Nephron progenitor cell (in vitro differentiated cells): ENCODE measurements at regions not wholly inside any gene's neighbourhood (a gene's known extent, or its start where the extent isn't known, plus 50 kb on each side); places are given as distances from the start of the nearest gene placed in this dataset.
A peak's percentile ranks its signal among the peaks of the same experiment; 100 is the strongest.
"Not testable (repeated sequence)": the region's sequence is repeated elsewhere in the genome, so short reads cannot be mapped to it uniquely, and the experiment has no call there.

Experiments used
- DNase-seq: peaks from one replicate; pipeline ENCODE4 v3.0.0; 2021
- H3K27ac Mint-ChIP-seq: 2 replicates; pipeline ENCODE4 v1.8.0; 2021; ENCODE audit warnings: mild to moderate bottlenecking, moderate library complexity, mixed read lengths
- H3K27me3 Mint-ChIP-seq: 2 replicates; pipeline ENCODE4 v1.8.0; 2021; ENCODE audit warnings: mild to moderate bottlenecking, low read depth, mixed read lengths; ENCODE audit not compliant: poor library complexity
- H3K36me3 Mint-ChIP-seq: 2 replicates; pipeline ENCODE4 v1.8.0; 2021; ENCODE audit warnings: low read depth, mixed read lengths
- H3K4me1 Mint-ChIP-seq: 2 replicates; pipeline ENCODE4 v1.8.0; 2021; ENCODE audit warnings: mixed read lengths
- H3K4me3 Mint-ChIP-seq: 2 replicates; pipeline ENCODE4 v1.8.0; 2021; ENCODE audit warnings: mild to moderate bottlenecking, moderate library complexity, mixed read lengths
- H3K9me3 Mint-ChIP-seq: 2 replicates; pipeline ENCODE4 v1.8.0; 2021; ENCODE audit warnings: mild to moderate bottlenecking, moderate library complexity, mixed read lengths
- CTCF ChIP-seq: fragments of 200-600 bp; sonication (generic); IDR thresholded peaks from 2 replicates; pipeline ENCODE4 v1.5.0; 2021; ENCODE audit warnings: antibody characterized with exemption

GRCh38 chr12:100061814-100062213, 77.1 kb upstream of the ANKS1B start:
- no peak for DNase-seq
- peaks cover 32% of the 10 kb centered on the region for H3K9me3 Mint-ChIP-seq
- no peaks in the 10 kb centered on the region for H3K4me1 Mint-ChIP-seq
- H3K4me3 Mint-ChIP-seq: no peak overlapping the region
- H3K27ac Mint-ChIP-seq: no peak overlapping the region
- peaks cover 87% of the 10 kb centered on the region for H3K36me3 Mint-ChIP-seq
- no peak for TF ChIP-seq CTCF
- H3K27me3 Mint-ChIP-seq: no peaks in the 10 kb centered on the region

DNA sequence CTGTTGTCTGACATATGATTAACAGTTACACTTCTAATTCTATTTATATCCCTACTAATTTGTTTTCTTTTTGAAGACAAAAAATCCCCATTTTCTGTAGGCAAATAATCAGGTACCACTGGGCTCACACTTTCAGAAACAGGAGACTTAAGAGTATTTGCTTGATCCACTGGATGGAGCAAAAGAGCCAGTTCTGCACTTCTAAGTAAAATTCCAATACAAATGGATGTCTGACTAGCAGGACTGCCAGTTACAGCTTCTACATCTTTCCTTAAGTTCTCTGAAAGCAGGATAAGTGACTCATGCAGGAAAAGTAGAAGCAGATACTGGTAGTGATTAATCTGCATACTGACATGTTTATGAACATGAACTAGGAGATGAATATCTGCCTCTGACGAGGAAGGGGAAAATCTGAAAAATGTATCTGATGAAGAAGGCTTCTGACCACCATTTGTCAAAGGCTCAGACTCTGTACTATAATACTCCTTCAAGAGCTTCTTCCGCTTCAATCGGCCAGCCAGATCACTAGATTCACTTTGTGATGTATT, 73.8 kb upstream of the ANKS1B start:
- Mint-ChIP-seq H3K4me1 (no peaks in the 10 kb centered on the region), H3K4me3 (no peak overlapping the region), H3K9me3 (no peaks in the 10 kb centered on the region), H3K36me3 (peaks cover 59% of the 10 kb centered on the region), H3K27ac (peak overlapping the region; percentile 14), H3K27me3 (no peaks in the 10 kb centered on the region)
- TF ChIP-seq CTCF: no peak
- no peak for DNase-seq

GRCh38 chr12:100046202-100046601, 61.5 kb upstream of the ANKS1B start:
- H3K9me3 Mint-ChIP-seq, H3K4me1 Mint-ChIP-seq, DNase-seq, H3K4me3 Mint-ChIP-seq, H3K27ac Mint-ChIP-seq, H3K27me3 Mint-ChIP-seq: not testable (repeated sequence)
- peaks cover 82% of the 10 kb centered on the region for H3K36me3 Mint-ChIP-seq

DNA sequence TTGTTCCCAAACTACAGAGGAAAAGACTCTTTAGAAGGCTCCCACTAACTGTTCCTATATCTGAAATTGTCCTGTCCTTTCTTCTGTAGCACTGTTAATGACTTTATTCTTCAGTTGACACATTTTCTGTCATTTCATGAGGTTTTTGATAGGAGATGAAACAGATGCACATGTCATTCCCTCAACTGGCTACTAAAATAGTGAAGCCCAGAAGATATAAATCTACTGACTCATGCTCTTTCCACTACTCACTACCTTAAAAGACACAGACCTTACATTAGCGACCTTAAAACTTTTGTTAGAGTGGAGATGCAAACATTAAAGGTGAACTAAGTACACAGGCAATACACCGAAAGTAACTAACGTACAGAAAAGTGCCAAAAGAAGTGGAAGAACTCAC, 59.5 kb upstream of the ANKS1B start:
- no peak for TF ChIP-seq CTCF
- no peak for DNase-seq
- Mint-ChIP-seq H3K4me3 (no peak overlapping the region), H3K4me1 (no peaks in the 10 kb centered on the region), H3K36me3 (peaks cover 75% of the 10 kb centered on the region), H3K27ac (no peak overlapping the region), H3K9me3 (no peaks in the 10 kb centered on the region), H3K27me3 (no peaks in the 10 kb centered on the region)

DNA sequence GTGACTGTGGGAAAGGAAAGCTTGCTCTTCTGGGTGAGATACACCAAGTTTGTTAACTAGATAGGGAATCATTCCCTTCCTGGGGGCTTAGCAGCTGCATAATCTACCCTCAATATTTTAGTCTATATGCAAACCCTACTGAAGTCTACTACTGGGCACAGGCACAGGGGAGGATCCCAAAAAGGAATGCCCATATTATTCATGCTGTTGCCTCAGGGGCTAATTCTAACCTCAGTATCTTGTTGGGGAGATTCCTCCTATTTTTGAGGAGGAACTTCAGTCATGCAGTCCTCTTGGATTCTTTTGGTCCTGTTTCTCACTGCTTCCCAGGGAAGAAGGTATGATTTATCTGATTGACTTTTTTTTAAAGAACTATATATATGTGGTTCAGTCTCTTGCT, 58.9 kb upstream of the ANKS1B start:
- Mint-ChIP-seq H3K27me3 (no peaks in the 10 kb centered on the region), H3K27ac (no peak overlapping the region), H3K4me1 (no peaks in the 10 kb centered on the region), H3K36me3 (peaks cover 69% of the 10 kb centered on the region), H3K4me3 (no peak overlapping the region), H3K9me3 (no peaks in the 10 kb centered on the region)
- no peak for DNase-seq
- TF ChIP-seq CTCF: no peak
